HG03565 (cell line): ENCODE measurements at regions not wholly inside any gene's neighbourhood (a gene's known extent, or its start where the extent isn't known, plus 50 kb on each side); places are given as distances from the start of the nearest gene placed in this dataset.

Source experiments
- ATAC-seq: cut with Tn5 transposase; IDR thresholded peaks from one replicate; pipeline ENCODE4 v1.9.1; 2021; ENCODE audit warnings: mild to moderate bottlenecking, moderate library complexity; ENCODE audit not compliant: unreplicated experiment

DNA sequence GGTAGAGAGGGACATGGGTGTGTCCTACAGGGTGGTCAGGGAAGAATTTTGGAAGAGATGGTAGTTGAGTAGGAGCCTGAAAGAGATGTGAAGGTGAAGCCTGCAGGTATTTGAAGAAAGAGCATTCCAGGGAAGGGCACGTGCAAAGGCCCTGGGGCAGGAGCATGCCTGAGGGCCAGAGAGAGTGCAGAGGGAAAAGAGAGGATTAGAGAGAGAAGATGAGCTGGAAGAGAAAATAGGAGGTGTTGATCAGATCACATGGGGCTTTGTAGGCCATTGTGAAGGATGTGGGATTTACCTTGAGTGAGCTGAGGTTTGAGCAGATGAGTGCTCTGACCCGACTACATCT lies 455.0 kb downstream of the HAPSTR1 start:
- no peak for ATAC-seq

DNA sequence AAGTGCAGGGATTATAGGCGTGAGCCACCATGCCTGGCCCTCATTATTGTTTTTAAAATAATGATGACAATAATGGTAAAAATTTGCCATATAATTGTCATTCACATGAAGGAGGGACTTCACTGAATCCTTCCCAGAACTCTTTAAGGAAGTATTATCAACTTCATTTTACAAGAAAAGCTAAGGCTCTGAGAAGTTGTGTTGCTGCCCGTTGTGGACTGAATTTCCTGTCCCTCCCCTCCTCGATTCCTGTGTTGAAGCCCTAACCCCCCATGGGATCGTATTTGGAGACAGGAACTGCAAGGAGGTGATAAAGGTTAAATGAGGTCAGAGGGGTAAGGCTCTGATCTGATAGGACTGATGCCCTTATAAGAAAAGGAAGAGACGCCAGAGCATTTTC lies 458.0 kb downstream of the HAPSTR1 start:
- no peak for ATAC-seq

DNA sequence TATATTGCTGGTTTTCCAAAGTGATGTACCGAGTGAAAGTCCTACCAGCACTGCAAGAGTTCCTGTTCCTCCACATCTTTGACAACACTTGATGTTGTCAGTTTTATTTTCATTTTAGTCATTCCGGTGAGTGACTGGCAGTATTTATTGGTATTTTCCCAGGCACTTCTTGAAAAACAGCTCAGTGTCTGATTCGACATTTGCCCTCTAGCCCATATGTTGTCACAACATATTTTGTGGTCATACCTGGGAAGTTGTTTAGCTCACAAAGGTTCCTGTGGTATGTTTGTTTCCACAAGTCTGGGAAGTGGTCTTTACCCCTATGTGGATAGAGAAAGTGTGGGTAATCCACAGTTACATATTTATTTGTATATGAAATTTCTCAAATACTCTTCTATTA lies 463.6 kb downstream of the HAPSTR1 start:
- no peak for ATAC-seq

DNA sequence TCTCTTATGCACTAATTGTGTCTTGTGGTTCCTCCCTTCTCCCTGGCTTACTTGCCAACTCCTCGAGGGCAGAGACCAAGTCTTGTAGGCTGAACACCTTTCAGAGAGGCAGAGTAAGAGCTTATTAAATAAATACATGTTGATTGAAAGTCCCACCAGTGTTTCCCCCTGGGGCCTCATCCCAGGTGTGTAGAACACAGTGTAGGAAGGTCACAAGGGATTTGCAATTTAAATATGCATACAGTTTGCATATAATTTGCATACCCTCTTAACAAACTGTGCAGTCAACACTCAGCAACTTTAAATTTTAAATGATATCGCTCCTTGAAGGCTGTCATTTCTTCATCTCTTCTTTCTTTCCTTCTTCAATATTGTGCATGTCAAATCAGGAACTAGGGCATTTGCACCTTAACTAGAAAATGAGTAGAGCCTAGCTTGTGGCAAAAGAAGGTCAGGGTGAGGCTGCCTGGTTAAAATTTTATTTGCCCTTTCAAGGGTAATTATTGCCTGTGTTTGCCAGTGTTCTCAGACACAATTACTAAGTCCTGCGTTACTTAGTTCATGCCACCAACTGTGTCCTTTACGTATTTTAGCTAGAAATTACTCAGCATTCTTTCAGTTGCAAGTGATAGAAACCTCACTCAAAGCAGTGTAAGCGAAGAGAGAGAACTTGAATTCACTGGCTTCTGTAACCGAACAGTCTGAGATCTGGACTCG lies 465.7 kb downstream of the HAPSTR1 start:
- ATAC-seq: peak; percentile 54

DNA sequence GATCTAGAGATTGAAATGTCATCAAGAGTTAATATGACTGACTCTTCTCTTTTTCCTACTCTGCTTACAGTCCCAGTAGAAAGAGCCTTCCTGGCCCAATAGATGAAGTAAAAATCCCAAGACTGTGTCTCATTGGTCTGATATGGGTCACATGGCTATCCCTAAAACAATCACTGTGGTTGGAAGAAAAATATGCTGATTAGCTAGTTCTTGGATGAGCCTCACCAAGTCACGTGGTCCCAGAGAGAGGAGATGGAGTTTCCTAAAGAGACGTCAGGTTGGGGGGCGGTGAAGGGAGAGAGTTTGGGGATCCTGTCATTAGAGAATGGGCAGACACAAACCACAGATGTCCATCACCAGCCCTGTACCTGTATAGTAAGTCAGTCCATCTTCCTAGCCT lies 466.3 kb downstream of the HAPSTR1 start:
- no peak for ATAC-seq

DNA sequence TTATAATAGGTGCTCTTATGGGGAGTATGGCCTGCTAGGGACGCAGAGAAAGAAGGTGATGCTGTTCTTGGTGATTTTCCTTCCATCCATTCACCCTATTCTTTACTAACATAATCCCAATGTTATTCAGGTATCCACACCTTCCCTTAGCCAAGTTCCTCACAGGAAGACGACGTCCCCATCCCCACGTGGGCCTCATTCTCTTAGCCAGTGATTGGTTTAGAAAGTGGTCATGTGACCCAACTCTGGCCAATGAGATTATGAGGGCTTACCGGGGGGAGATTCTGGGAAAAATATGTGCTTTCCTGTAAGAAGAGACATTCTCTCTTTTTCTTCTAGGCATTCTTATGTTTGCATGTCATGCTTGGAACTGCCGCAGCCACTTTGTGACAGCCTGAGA lies 474.7 kb downstream of the HAPSTR1 start:
- no peak for ATAC-seq

DNA sequence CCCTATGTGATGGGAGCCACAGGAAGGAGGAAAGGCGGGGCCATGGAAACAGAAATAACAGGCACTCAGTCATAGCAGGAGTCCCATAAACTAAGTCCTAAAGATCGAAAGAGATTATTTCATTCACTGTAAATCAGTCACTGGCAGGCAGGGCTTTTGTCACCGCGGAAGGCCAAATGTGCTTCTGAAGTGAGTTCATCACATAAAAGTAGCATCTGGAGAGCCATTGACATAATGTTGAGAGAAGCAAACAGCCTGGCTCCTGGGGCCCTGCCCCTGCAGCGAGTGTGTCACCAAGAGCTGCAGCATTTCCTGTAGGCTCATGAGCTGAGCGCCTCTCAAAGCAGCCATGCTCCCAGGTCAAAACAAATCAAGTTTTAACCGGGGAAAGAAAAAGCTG lies 476.2 kb downstream of the HAPSTR1 start:
- no peak for ATAC-seq

DNA sequence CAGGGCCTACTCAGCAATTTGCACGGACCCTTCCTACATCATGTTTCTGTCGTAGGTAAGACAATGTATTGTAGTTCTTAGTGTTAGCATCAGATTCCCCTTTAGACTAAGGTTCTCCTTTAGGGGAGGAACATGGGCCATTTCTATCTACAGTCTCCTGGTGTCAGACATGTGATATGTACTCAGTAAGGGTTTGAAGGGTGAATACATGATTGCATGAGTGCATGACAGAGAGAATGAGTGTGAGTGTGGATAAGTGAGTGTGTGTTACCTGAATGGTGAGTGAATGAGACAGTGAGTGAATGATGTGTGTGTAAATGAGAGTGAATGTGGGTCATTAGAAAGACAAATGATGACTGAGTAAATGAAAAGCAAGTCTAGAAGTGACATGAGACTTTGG lies 476.8 kb downstream of the HAPSTR1 start:
- ATAC-seq: no peak

DNA sequence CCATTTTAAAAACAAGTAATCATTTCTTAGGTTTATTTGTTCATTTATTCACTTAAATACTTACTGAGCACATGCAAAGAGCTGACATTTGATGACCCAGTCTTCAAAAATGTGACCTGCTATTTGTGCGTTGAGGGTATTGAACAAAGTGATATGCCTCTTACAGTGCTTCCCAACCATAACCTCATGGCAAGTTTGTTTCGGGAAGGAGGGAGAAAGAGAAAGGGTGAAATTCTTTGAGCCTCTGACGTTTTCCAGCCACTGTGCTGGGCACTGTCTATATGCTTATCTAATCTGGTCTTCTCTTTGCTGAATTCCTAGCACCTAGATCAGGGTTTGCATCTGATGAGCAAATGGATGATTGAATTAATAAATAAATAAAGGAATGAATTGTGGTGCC lies 479.1 kb downstream of the HAPSTR1 start:
- no peak for ATAC-seq

DNA sequence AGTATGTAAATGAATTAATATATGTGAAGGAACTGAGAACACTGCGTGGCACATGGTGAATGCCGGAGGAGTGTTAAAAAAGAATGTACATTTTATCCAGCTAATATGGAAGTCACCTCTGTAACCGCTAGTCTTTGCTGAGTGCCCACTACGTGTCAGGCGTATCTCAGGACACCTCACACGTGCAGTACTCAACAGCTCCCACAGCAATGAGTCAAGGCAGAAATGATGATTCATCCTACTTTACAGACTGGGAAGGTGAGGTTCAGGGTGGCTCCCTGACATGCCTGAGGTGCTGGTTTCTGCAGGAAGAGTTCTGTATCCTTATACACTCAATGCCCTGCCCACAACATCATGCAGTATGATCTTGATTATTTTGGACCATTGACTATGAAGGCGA lies 487.0 kb downstream of the HAPSTR1 start:
- ATAC-seq: no peak

DNA sequence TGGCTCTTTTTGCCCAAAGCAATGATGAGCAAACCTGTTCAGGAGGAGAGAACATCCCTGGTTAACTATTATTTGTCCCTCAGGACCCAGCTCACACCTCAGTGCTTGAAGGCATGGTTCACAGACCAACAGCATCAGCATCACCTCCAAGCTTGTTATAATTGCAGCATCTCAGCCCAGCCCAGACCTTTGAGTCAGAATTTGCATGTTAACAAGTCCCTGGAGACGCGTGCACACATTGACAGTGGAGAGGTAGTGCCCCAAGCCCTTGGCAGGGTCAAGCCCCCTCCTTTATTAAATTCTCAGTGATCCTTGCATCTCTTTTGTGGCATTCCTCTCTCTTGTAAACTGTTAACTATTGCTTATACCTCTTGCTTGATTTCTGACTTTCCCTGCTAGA lies 488.6 kb downstream of the HAPSTR1 start:
- no peak for ATAC-seq

DNA sequence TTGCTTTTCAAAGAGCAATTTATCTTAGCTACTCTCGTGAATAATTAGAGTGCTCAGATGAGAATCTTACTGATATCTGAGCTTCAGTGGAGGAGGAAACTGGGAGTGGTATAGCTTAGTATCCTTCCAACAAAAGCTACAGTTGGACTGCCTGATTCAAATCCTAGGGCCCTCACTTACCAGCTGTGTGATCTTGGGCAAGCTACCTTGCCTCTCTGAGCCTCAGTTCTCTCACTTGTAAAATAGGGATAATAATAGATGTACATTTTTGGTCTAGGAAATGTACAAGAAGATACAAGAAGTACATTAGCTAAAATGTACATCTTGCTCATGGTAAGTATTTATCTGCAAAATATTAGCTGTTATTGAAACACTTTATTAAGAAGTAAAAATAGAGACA lies 502.0 kb downstream of the HAPSTR1 start:
- ATAC-seq: no peak

DNA sequence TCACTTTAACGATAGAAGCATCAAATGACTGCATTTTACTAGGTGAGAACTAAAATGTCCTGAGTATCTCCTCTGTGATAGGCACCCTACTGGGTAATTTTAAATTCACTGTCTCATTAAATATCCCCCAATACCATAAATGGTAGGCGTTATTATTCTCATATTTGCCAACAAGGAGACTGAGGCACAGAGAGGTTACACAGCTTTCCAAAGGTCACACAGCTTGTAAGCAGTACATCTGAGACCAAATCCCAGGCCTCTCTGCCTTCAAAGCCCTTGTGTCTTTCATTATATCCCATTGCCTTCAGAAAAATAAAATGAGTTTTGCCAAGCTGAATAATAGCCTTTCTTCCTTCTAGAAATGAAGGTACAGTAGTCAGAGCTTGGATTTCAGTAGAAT lies 502.6 kb downstream of the HAPSTR1 start:
- no peak for ATAC-seq

DNA sequence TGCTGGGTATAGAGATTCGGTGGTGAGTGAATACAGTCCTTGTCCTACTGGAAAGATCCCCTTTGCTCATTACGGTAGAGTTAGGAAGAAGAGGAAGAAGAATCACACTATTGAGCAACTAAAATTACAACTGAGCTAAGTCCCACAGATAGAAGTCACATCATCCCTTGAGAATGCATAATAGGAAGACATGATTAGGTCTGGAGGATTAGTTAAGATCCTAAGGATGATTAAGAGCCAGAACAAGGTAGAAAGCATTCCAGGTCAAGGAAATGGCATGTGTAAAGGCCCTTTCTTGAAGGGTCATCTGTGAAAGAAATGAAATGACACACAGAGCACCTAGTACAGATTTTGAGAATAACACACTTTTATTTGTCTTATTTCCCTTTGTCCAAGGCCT lies 503.5 kb downstream of the HAPSTR1 start:
- no peak for ATAC-seq

DNA sequence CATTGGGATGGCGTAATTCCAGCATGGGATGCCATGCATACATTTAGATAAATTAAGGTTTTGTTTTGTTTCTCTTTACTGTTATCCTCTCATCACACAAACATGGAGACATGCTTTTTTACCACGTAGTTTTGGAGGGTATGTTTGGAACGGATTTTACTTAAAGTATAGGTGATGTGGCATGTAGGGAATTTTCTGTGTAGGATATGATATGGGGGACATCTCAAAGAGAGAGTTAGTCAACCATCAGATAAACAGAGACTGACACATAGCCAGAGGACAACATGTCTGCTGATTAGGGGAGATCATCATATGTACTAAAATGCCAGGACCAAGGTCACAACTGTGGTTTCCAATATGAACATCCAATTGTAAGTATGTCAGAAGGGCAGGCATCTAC lies 503.9 kb downstream of the HAPSTR1 start:
- ATAC-seq: no peak

DNA sequence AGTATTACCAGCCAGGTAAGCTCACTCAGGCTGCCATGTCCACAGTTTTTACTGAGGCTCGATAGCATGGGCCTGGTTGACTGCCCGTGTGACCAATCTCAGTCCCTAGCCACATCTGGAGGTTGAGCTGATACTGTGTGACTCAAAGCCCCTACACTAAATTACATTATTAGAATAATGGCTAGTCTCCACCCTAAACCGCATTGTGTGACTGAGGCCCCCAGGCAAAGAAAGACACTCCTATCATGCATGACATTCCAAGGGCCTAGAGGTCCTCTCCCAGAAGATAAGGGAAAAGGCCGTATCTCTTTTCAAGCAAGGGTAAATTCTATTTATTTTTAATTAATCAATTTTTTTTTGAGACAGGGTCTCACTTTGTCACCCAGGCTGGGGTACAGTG lies 505.3 kb downstream of the HAPSTR1 start:
- ATAC-seq: no peak

DNA sequence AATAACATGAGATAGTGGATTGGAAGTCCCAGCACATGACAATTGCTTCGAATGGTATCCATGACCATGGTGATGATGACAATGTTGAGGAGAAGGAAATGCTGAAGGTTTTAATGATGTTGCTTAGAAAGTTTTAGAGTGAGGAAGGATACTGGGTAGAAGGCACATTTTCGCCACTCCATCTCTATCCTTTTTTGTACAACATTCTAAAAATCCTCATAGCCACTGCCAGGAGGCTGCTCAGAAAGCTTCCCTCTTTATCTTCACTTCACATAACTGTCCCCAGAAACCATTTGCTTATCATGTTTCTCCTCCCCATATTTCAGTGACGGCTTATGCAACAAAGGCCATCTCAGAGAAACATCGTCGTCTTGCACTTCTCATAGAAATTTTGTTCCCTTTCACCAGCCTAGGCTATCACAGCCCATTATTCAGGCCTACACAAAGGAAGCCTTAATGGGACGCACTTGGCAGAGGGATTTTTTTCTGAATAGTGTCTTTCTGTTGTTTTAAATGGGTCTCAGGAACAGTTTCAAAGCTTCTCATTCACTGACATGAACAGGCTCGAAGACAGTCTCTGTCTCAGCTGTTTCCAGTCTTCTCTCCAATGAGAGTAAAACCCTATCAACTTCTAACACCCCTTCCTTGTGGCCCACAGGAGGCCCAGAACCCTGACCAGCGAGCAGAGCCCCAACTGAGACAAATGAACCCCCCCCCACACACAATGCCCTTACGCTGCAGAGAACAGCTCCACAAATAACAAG lies 506.7 kb downstream of the HAPSTR1 start:
- no peak for ATAC-seq

DNA sequence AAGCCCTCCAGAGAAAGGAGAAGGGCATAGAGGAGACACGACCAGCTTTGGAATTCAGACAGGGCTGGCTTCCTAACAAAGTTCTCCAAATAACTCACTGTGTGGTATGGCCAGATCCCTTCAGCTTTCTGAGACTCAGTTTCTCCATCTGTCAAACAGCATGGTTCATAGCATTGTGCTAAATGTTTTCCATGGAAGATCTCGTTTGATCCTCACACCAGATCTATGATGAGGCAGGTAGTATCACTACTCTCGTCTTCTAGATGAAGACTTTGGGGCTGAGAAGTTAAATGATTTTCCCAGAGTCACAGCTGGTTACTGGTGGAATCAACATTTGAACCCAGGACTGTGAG lies 507.3 kb downstream of the HAPSTR1 start:
- ATAC-seq: no peak

DNA sequence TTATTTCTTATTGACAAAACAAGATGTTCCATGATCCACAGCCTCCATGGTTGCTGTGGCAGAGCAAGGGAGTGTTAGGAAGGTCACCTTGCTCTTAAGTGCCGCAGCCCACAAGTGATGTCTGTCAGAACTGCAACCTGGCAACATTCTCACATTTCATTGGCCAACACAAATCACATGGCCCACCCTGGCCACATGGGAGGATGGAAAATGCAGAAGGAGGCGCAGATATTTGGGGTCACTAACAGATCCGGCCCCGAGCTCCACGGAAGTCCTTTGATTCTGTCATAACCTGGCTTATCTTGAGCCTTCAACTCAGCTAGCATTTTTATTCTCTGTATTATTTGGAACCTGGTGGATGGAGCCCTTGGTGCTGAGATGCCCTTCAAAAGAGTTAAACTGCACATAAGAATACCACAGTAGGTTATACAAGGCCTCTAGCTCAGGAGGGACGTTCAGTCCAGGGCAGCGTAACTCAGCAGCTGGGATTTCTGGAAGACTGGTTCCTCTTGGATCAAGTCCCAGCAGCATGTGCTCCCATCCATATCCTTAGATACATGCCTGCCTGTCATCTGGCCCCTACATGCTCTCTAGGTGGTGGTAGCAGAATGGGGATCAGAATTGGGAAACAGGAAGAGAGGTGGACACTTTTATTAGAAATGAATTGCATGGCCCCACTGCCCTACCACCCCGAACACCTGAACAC lies 508.1 kb downstream of the HAPSTR1 start:
- no peak for ATAC-seq

DNA sequence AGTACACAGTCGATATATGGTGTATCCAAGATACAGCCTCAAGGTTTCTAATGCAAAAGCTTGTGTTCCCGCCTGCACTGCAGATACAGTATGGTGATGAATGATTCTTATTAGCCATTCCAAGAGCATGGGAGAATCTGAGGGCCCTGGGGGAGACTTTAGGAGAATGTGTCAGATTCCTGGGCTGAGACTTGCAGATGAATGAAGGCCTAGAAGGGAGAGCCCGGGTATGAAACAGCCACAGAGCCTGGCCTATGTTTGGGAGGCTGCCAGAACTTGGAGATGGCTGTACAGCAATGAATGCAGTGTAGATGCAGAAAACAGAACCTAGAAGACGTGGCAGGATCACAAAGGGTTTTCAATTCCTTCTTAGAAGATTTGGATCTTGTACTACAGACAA lies 510.7 kb downstream of the HAPSTR1 start:
- no peak for ATAC-seq

DNA sequence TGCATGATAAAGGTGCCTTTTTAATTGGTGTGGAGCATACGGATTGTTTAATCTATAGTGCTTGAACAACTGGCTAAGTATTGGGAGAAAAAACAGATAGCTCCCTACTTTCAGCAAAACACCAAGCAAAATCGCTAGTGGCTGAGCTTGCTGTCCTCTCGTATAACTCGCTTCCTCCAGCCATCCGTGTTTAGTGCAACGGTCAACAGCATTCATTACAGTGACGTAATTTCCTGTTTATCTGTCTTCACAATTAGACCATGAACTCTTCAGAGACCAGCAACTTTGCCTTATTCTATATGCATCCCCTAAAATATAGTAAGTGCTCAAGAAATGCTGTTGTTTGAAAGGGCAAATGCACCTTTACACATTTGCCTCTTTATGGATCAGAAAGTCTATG lies 511.9 kb downstream of the HAPSTR1 start:
- ATAC-seq: no peak

DNA sequence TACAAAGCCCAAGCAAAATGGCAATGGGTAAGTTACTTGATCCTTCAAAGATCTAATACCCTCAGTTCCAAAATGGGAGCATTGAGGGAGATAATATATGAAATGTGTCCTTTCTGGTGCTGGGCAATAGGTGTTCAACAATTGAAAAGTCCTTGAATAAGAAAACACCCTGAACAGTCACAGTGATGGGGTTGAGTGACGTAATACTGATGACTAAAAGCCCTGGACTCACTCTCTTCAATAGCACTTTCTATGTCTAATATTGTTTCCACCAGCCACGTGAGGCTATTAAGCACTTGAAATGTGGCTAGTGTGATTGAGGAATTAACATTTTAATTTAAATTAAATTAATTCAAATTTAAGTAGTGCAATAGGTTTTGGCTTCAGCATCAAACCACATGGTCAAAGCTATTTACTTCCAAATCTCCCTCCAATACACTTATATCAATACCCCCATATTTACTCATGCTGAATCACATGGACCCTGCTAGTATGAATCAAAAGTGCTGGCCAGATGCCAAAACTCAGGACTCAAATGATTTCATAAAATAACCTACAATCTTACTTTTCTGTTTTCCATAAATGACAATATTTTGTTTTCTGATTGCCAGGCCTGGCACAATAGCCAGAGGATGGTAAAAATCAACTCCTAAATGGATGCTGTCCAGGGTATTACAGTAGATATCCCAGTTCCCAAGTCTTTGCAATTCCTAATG lies 516.2 kb downstream of the HAPSTR1 start:
- no peak for ATAC-seq
